MM.1S (cell line): ENCODE measurements at regions not wholly inside any gene's neighbourhood (a gene's known extent, or its start where the extent isn't known, plus 50 kb on each side); places are given as distances from the start of the nearest gene placed in this dataset.

ENCODE experiments used
- CTCF ChIP-seq: fragments of 300-600 bp; sonication (generic); IDR thresholded peaks from 2 replicates; pipeline ENCODE4 v1.5.1; 2016; ENCODE audit warnings: antibody characterized with exemption, low read length, mixed read lengths
- EZH2 ChIP-seq: fragments of 300-600 bp; sonication (generic); optimal IDR thresholded peaks from 2 replicates; pipeline ENCODE3; 2017; ENCODE audit warnings: low read depth, mild to moderate bottlenecking, antibody characterized with exemption, low read length, mixed read lengths

- TF ChIP-seq CTCF (no peak), EZH2 (no peak)
These were observed 95.7 kb upstream of the TBX3 start for GRCh38 chr12:114779647-114780046.
